ENCODE measurements at regions not wholly inside any gene's neighbourhood (a gene's known extent, or its start where the extent isn't known, plus 50 kb on each side); places are given as distances from the start of the nearest gene placed in this dataset.

GRCh38 chr17:70618641-70619040 lies 449.3 kb downstream of the KCNJ2 start:
- Histone ChIP-seq H3K4me3 (no peak overlapping the region), H3K27me3 (ENCODE audit: low read depth) (no peaks in the 10 kb centered on the region), H3K36me3 (no peaks in the 10 kb centered on the region), H3K9me3 (replicated peaks) (no peaks in the 10 kb centered on the region), H3K27ac (replicated peaks) (no peak overlapping the region), H3K4me1 (peaks cover 15% of the 10 kb centered on the region)
- TF ChIP-seq CTCF (IDR thresholded peaks at IDR 0.05; ENCODE audit: borderline replicate concordance) = no peak
- DNase-seq = no peak
- intact Hi-C loops (cut with micrococcal nuclease) = no loop called here

- intact Hi-C loops (cut with micrococcal nuclease) = no loop called here
Observed at GRCh38 chr17:70621566-70621965, 452.2 kb downstream of the KCNJ2 start.

DNA sequence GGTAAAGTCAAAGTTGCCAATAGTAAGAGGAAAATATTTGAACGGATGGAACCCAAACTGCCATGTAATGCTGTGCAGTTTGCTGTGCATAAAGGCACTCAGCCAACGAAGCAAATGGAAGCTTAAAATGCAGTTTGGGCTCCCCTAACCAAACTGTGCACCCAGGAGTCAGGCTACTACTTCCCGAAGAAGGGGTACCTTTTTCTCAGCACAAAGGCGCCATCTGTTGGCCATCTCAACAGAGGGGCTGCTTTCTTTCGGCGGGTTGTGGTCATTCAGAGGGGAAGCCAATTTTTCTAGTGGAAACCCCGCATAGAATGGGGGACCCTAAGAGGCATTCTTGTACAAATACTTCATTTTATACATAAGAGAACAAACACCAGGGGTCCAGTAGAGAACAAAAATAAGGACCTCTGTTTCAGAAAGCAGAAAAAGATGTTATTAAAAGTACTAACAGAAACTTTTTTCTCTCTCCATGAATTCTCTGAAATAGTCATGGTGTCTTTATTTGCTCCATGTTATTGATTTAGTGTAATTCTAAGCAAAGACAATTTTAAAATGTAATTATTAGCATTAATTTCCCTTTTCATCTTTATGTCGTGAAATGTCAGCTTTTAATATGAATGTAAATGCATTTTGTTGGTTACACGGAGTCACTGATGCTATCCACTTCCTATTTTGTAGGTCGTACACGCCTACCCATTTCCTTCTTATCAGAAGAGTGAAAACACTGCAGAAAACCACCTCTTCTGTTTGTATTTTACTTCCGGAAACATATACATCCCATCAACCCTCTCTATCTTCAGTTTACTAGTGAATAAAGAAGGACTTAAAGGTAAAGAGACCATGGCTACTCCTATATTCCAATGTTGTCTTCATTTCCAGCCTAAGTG lies 453.3 kb downstream of the KCNJ2 start:
- Histone ChIP-seq H3K27me3 (ENCODE audit: low read depth) (no peaks in the 10 kb centered on the region), H3K4me1 (peaks cover 15% of the 10 kb centered on the region), H3K4me3 (peak overlapping the region; percentile 26), H3K36me3 (no peaks in the 10 kb centered on the region), H3K9me3 (replicated peaks) (no peaks in the 10 kb centered on the region), H3K27ac (replicated peaks) (peak overlapping the region; percentile 1)
- peak; percentile 71 for TF ChIP-seq CTCF (IDR thresholded peaks at IDR 0.05; ENCODE audit: borderline replicate concordance)
- DNase-seq = peak; percentile 38
- intact Hi-C loops (cut with micrococcal nuclease) = no loop called here

More at GRCh38 chr17:70621566-70621965, 452.2 kb downstream of the KCNJ2 start:
- no peak for TF ChIP-seq CTCF (IDR thresholded peaks at IDR 0.05; ENCODE audit: borderline replicate concordance)
- Histone ChIP-seq H3K4me1 (peaks cover 15% of the 10 kb centered on the region), H3K9me3 (replicated peaks) (no peaks in the 10 kb centered on the region), H3K36me3 (no peaks in the 10 kb centered on the region), H3K27ac (replicated peaks) (no peak overlapping the region), H3K4me3 (no peak overlapping the region), H3K27me3 (ENCODE audit: low read depth) (no peaks in the 10 kb centered on the region)
- DNase-seq = no peak

GRCh38 chr17:70624211-70624610 lies 454.9 kb downstream of the KCNJ2 start:
- DNase-seq = no peak
- Histone ChIP-seq H3K4me3 (no peak overlapping the region), H3K27ac (replicated peaks) (no peak overlapping the region), H3K36me3 (no peaks in the 10 kb centered on the region), H3K4me1 (peaks cover 15% of the 10 kb centered on the region), H3K9me3 (replicated peaks) (no peaks in the 10 kb centered on the region), H3K27me3 (ENCODE audit: low read depth) (no peaks in the 10 kb centered on the region)
- TF ChIP-seq CTCF (IDR thresholded peaks at IDR 0.05; ENCODE audit: borderline replicate concordance) = no peak
- intact Hi-C loops (cut with micrococcal nuclease) = no loop called here

- intact Hi-C loops (cut with micrococcal nuclease) = no loop called here
- Histone ChIP-seq H3K27ac (replicated peaks) (no peak overlapping the region), H3K4me1 (no peaks in the 10 kb centered on the region), H3K36me3 (no peaks in the 10 kb centered on the region), H3K9me3 (replicated peaks) (no peaks in the 10 kb centered on the region), H3K4me3 (no peak overlapping the region), H3K27me3 (ENCODE audit: low read depth) (peaks cover 8% of the 10 kb centered on the region)
- DNase-seq = no peak
- peak; percentile 61 for TF ChIP-seq CTCF (IDR thresholded peaks at IDR 0.05; ENCODE audit: borderline replicate concordance)
Observed at GRCh38 chr17:70629902-70630301, 460.6 kb downstream of the KCNJ2 start.
